ENCODE measurements at regions not wholly inside any gene's neighbourhood (a gene's known extent, or its start where the extent isn't known, plus 50 kb on each side); places are given as distances from the start of the nearest gene placed in this dataset.

- no peak for ATAC-seq
- peaks cover 0 to 13% (median 4%) of the 10 kb centered on the region in 4 donors for H3K4me1 ChIP-seq
- DNase-seq, result no peak
- intact Hi-C loops (cut with DNase I), result no loop called here
- no peaks in the 10 kb centered on the region for H3K9me3 ChIP-seq
- no peak overlapping the region for H3K27ac ChIP-seq
- TF ChIP-seq POLR2A (IDR thresholded peaks at IDR 0.05) (no peak), CTCF (IDR thresholded peaks at IDR 0.05) (no peak)
- H3K36me3 ChIP-seq, result no peaks in the 10 kb centered on the region
- no peaks in the 10 kb centered on the region for H3K27me3 ChIP-seq
- H3K4me3 ChIP-seq, result no peak overlapping the region
Observed at GRCh38 chr5:133870661-133871060, 97.8 kb downstream of the C5orf15 start.

- intact Hi-C loops (cut with DNase I), result no loop called here
- Histone ChIP-seq H3K9me3 (no peaks in the 10 kb centered on the region), H3K27me3 (no peaks in the 10 kb centered on the region), H3K4me3 (no peak overlapping the region), H3K27ac (no peak overlapping the region), H3K4me1 (peaks cover 0 to 13% (median 4%) of the 10 kb centered on the region in 4 donors), H3K36me3 (no peaks in the 10 kb centered on the region)
- DNase-seq (peak; percentile 77 to 86 (median 83)), ATAC-seq (peak; percentile 82 to 95 (median 92))
- TF ChIP-seq POLR2A (IDR thresholded peaks at IDR 0.05), result no peak
- no peak for TF ChIP-seq CTCF (IDR thresholded peaks at IDR 0.05)
- WGBS (ENCODE audit: insufficient coverage, low coverage, low lambda C conversion rate, missing lambda C conversion rate), result 40% methylated on average over 13 of the region's 13 CpGs
Observed at GRCh38 chr5:133869519-133870335, 98.7 kb downstream of the C5orf15 start.

- intact Hi-C loops (cut with DNase I), result no loop called here
- peak; percentile 67 to 74 (median 73) for DNase-seq
- peak; percentile 81 to 88 (median 85) for ATAC-seq
- peaks cover 0 to 13% (median 4%) of the 10 kb centered on the region in 4 donors for H3K4me1 ChIP-seq
- 13% methylated on average over 16 of the region's 16 CpGs for WGBS (ENCODE audit: insufficient coverage, low coverage, low lambda C conversion rate, missing lambda C conversion rate)
- H3K36me3 ChIP-seq, result no peaks in the 10 kb centered on the region
- no peaks in the 10 kb centered on the region for H3K9me3 ChIP-seq
- H3K27me3 ChIP-seq, result no peaks in the 10 kb centered on the region
- H3K27ac ChIP-seq, result no peak overlapping the region
- H3K4me3 ChIP-seq, result no peak overlapping the region
- peak; percentile 73 to 84 (median 76) for TF ChIP-seq CTCF (IDR thresholded peaks at IDR 0.05)
- TF ChIP-seq POLR2A (IDR thresholded peaks at IDR 0.05), result no peak
Observed at GRCh38 chr5:133868946-133869518, 99.4 kb downstream of the C5orf15 start.

GRCh38 chr5:133867851-133868545 is 100.4 kb downstream of the C5orf15 start:
- WGBS (ENCODE audit: insufficient coverage, low coverage, low lambda C conversion rate, missing lambda C conversion rate), result 74% methylated on average over 7 of the region's 10 CpGs
- Histone ChIP-seq H3K36me3 (no peaks in the 10 kb centered on the region), H3K27me3 (no peaks in the 10 kb centered on the region), H3K9me3 (no peaks in the 10 kb centered on the region), H3K27ac (no peak overlapping the region), H3K4me1 (peaks cover 0 to 13% (median 4%) of the 10 kb centered on the region in 4 donors), H3K4me3 (no peak overlapping the region)
- no peak for TF ChIP-seq POLR2A (IDR thresholded peaks at IDR 0.05)
- no peak for TF ChIP-seq CTCF (IDR thresholded peaks at IDR 0.05)
- no peak for DNase-seq
- ATAC-seq, result no peak
- intact Hi-C loops (cut with DNase I), result no loop called here

Data from right lobe of liver (tissue), 6 donors.